OCI-LY7 (cell line): ENCODE measurements at regions not wholly inside any gene's neighbourhood (a gene's known extent, or its start where the extent isn't known, plus 50 kb on each side); places are given as distances from the start of the nearest gene placed in this dataset.

ENCODE experiments used
- BruUV-seq: library from RNA; stranded (reverse); fragments of 400-500 nt; replicated peaks from 2 replicates; lab custom pipeline; 2021; lab: Mats Ljungman, UMichigan
- CTCF ChIA-PET: fragments of 300-600 bp; sonication (Branson Sonifier 250); formaldehyde crosslinking; loops from one replicate; lab custom pipeline; 2022; ENCODE audit warnings: antibody characterized with exemption; ENCODE audit not compliant: unreplicated experiment; lab: Charles Lee
- POLR2A ChIA-PET: fragments of 300-600 bp; sonication (Branson Sonifier 250); formaldehyde crosslinking; loops from one replicate; lab custom pipeline; 2022; ENCODE audit warnings: antibody characterized with exemption; lab: Charles Lee
- DNase-seq: peaks from one replicate; pipeline ENCODE4 v3.0.0-alpha.2; 2015; ENCODE audit warnings: low spot score
- H2AFZ ChIP-seq: fragments of 200-600 bp; sonication (generic), shearing (Covaris generic); 2 replicates; pipeline ENCODE4 v1.6.1; 2014; ENCODE audit warnings: mild to moderate bottlenecking, antibody characterized with exemption, low read length, moderate library complexity
- H3K27ac ChIP-seq: fragments of 200-600 bp; sonication (generic); 2 replicates; pipeline ENCODE4 v1.5.1; 2014; ENCODE audit warnings: mixed run types, low read depth, mild to moderate bottlenecking, moderate library complexity, low read length, inconsistent platforms; ENCODE audit not compliant: poor library complexity, severe bottlenecking
- H3K36me3 ChIP-seq: fragments of 200-600 bp; sonication (generic); 2 replicates; pipeline ENCODE4 v1.6.1; 2014; ENCODE audit warnings: mild to moderate bottlenecking, antibody characterized with exemption, low read length, moderate library complexity, mixed read lengths; ENCODE audit not compliant: insufficient read depth
- H3K4me1 ChIP-seq: fragments of 200-600 bp; sonication (generic); 2 replicates; pipeline ENCODE4 v1.5.1; 2014; ENCODE audit warnings: mild to moderate bottlenecking, low read length; ENCODE audit not compliant: insufficient read depth, poor library complexity, severe bottlenecking
- H3K4me2 ChIP-seq: fragments of 200-600 bp; sonication (generic); 2 replicates; pipeline ENCODE4 v1.6.1; 2014; ENCODE audit warnings: mild to moderate bottlenecking, low read length
- H3K4me3 ChIP-seq: fragments of 200-600 bp; sonication (generic); 2 replicates; pipeline ENCODE4 v1.5.1; 2014; ENCODE audit warnings: mild to moderate bottlenecking, low read depth, low read length; ENCODE audit not compliant: poor library complexity, severe bottlenecking
- H3K79me2 ChIP-seq: fragments of 200-600 bp; sonication (generic); 2 replicates; pipeline ENCODE4 v1.6.1; 2016; ENCODE audit warnings: low read depth, mild to moderate bottlenecking, low read length, moderate library complexity, mixed read lengths; ENCODE audit not compliant: insufficient read depth
- H3K9me2 ChIP-seq: fragments of 200-600 bp; sonication (generic); 2 replicates; pipeline ENCODE4 v1.6.1; 2016; ENCODE audit warnings: mild to moderate bottlenecking, low read length, mixed read lengths; ENCODE audit not compliant: insufficient read depth
- H3K9me3 ChIP-seq: fragments of 200-600 bp; sonication (generic); 2 replicates; pipeline ENCODE4 v1.6.1; 2014; ENCODE audit warnings: mild to moderate bottlenecking, mixed run types, low read length, mixed read lengths
- H4K20me1 ChIP-seq: fragments of 200-600 bp; sonication (generic); 2 replicates; pipeline ENCODE4 v1.6.1; 2014; ENCODE audit warnings: mild to moderate bottlenecking, antibody characterized with exemption, low read length, moderate library complexity, mixed read lengths; ENCODE audit not compliant: insufficient read depth
- CTCF ChIP-seq: fragments of 200-600 bp; sonication (generic); conservative IDR thresholded peaks from 2 replicates; pipeline ENCODE4 v1.5.1; 2014; ENCODE audit warnings: mild to moderate bottlenecking, antibody characterized with exemption, low read length, moderate library complexity, mixed read lengths
- EZH2phosphoT487 ChIP-seq: fragments of 200-600 bp; sonication (generic); IDR thresholded peaks from 2 replicates; pipeline ENCODE4 v1.6.1; 2018; ENCODE audit warnings: low read depth, borderline replicate concordance, mild to moderate bottlenecking, mixed run types, antibody characterized with exemption, low read length, moderate library complexity, mixed read lengths
- intact Hi-C: fragments of 100-400 bp; cut with micrococcal nuclease; formaldehyde crosslinking; loops from one replicate; pipeline ENCODE4 v1.10.0; 2022; ENCODE audit not compliant: unreplicated experiment

DNA sequence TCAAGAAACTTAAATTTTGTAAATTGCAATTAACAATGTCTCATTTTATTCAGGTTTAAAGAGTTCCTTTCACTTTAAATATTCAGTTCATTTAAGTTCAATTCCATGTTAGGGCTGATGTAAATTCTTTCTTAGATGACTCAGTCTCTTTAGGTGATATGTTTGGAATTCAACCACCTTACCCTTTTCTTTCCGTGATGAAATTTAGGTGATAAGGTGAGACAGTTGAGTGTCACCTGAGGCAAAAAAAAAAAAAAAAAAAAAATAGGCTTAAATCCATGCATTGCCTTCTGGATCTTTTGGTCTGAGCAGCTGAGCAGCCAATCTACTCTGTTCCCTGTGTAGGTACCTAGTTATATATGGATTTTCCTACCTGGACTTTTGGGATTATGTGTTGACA is 299.5 kb downstream of the DAD1 start:
- Histone ChIP-seq H3K27ac (no peak overlapping the region), H3K4me2 (no peak overlapping the region), H3K79me2 (no peaks in the 10 kb centered on the region), H4K20me1 (no peaks in the 10 kb centered on the region), H3K4me1 (no peaks in the 10 kb centered on the region), H2AFZ (no peak overlapping the region), H3K36me3 (no peaks in the 10 kb centered on the region), H3K9me2 (no peaks in the 10 kb centered on the region), H3K9me3 (no peaks in the 10 kb centered on the region), H3K4me3 (no peak overlapping the region)
- ChIA-PET CTCF (no interaction called here), POLR2A (no interaction called here)
- no TSS peak for BruUV-seq
- DNase-seq: no peak
- TF ChIP-seq EZH2phosphoT487: no peak
- TF ChIP-seq CTCF: no peak
- intact Hi-C loops: loop anchor here (10.0 kb wide), 2 partner anchors 185 to 365 kb away; no protein-coding TSS in a partner anchor

- CTCF ChIA-PET: no interaction called here
- no peak overlapping the region for H3K4me2 ChIP-seq
- H3K9me3 ChIP-seq: peaks cover 6% of the 10 kb centered on the region; the same call in 1 of the 2 replicates
- H3K36me3 ChIP-seq: no peaks in the 10 kb centered on the region
- no peaks in the 10 kb centered on the region for H3K9me2 ChIP-seq
- no peak for DNase-seq
- no peak overlapping the region for H3K27ac ChIP-seq
- intact Hi-C loops: loop anchor here (10.0 kb wide), 2 partner anchors 189 to 361 kb away; no protein-coding TSS in a partner anchor
- no peak overlapping the region for H3K4me3 ChIP-seq
- POLR2A ChIA-PET: interaction anchor here (0.6 kb wide), 1 partner anchor 183 kb away, joined by 5 read pairs; no protein-coding TSS in a partner anchor
- no TSS peak for BruUV-seq
- H4K20me1 ChIP-seq: no peaks in the 10 kb centered on the region
- TF ChIP-seq CTCF: no peak
- no peak for TF ChIP-seq EZH2phosphoT487
- H3K4me1 ChIP-seq: peaks cover 24% of the 10 kb centered on the region
- no peak overlapping the region for H2AFZ ChIP-seq
- no peaks in the 10 kb centered on the region for H3K79me2 ChIP-seq
Measured at GRCh38 chr14:22285991-22286390, 303.0 kb downstream of the DAD1 start.

GRCh38 chr14:22282949-22283348 is 306.1 kb downstream of the DAD1 start:
- Histone ChIP-seq H3K27ac (peak overlapping the region; percentile 71), H4K20me1 (no peaks in the 10 kb centered on the region), H3K4me2 (peak overlapping the region; percentile 80), H3K79me2 (no peaks in the 10 kb centered on the region), H2AFZ (peak overlapping the region; percentile 71), H3K4me3 (peak overlapping the region; percentile 55), H3K9me3 (peaks cover 6% of the 10 kb centered on the region; the same call in 1 of the 2 replicates), H3K9me2 (no peaks in the 10 kb centered on the region), H3K36me3 (no peaks in the 10 kb centered on the region), H3K4me1 (peaks cover 36% of the 10 kb centered on the region)
- POLR2A ChIA-PET: interaction anchor here (0.6 to 1.6 kb wide), 3 partner anchors 12 to 917 kb away, joined by 3 read pairs; no protein-coding TSS in a partner anchor
- TF ChIP-seq EZH2phosphoT487: no peak
- TF ChIP-seq CTCF: no peak
- no peak for DNase-seq
- intact Hi-C loops: loop anchor here (10.0 kb wide), 2 partner anchors 192 to 358 kb away; no protein-coding TSS in a partner anchor
- CTCF ChIA-PET: no interaction called here
- BruUV-seq: no TSS peak
